ENCODE measurements at regions not wholly inside any gene's neighbourhood (a gene's known extent, or its start where the extent isn't known, plus 50 kb on each side); places are given as distances from the start of the nearest gene placed in this dataset.

GRCh38 chr13:79905018-79905417, 424.1 kb downstream of the NDFIP2 start:
- Histone ChIP-seq H3K23me2 (ENCODE audit: insufficient read length, low read depth, low read length, poor library complexity, severe bottlenecking) (no peaks in the 10 kb centered on the region), H3K4me2 (ENCODE audit: insufficient read depth, insufficient read length, low read length) (no peak overlapping the region), H4K5ac (ENCODE audit: insufficient read length, low read depth, low read length) (no peak overlapping the region), H3K79me1 (ENCODE audit: insufficient read depth, low read depth, low read length, poor library complexity, severe bottlenecking) (no peaks in the 10 kb centered on the region), H3K9me3 (ENCODE audit: control insufficient read depth, low read depth, low read length) (no peaks in the 10 kb centered on the region), H3K18ac (ENCODE audit: insufficient read length, low read depth, low read length) (no peak overlapping the region), H2BK12ac (ENCODE audit: insufficient read length, low read depth, low read length) (no peak overlapping the region), H4K20me1 (ENCODE audit: control insufficient read depth, insufficient read depth, insufficient read length) (no peaks in the 10 kb centered on the region), H3K27me3 (ENCODE audit: insufficient read depth, low read length) (no peaks in the 10 kb centered on the region), H2BK120ac (ENCODE audit: low read depth, low read length, poor library complexity, severe bottlenecking) (no peak overlapping the region), H3K4me1 (ENCODE audit: insufficient read depth, low read length) (no peaks in the 10 kb centered on the region), H3K14ac (ENCODE audit: insufficient read depth, low read length) (no peak overlapping the region), H3K9ac (ENCODE audit: extremely low read depth, insufficient read length, low read length) (no peak overlapping the region), H4K8ac (replicated peaks; ENCODE audit: insufficient read length, low read depth, low read length) (no peak overlapping the region), H3K27ac (ENCODE audit: insufficient read length, low read depth, low read length) (no peak overlapping the region), H4K91ac (ENCODE audit: insufficient read length, low read depth, low read length) (no peak overlapping the region), H3K56ac (ENCODE audit: insufficient read length, low read depth, low read length) (no peak overlapping the region), H2BK5ac (ENCODE audit: insufficient read length, low read length) (no peak overlapping the region), H2AK5ac (ENCODE audit: insufficient read length, low read length) (no peak overlapping the region), H2BK15ac (ENCODE audit: low read depth, low read length) (no peak overlapping the region), H2BK20ac (ENCODE audit: low read depth, low read length, poor library complexity, severe bottlenecking) (no peak overlapping the region), H3K79me2 (ENCODE audit: insufficient read depth, low read length) (no peaks in the 10 kb centered on the region), H3T11ph (ENCODE audit: low read length) (no peak overlapping the region), H3K4ac (ENCODE audit: low read depth, low read length) (no peak overlapping the region), H3K23ac (ENCODE audit: insufficient read length, low read depth, low read length) (no peak overlapping the region), H2AFZ (ENCODE audit: low read length) (no peak overlapping the region)
- Mint-ChIP-seq H3K4me3 (no peak overlapping the region), H3K27ac (no peak overlapping the region), H3K36me3 (ENCODE audit: insufficient read depth in 1 of 3, low read depth in 3 of 3) (no peaks in the 10 kb centered on the region; a peak in 1 of 7 replicates), H3K27me3 (ENCODE audit: low read depth) (no peaks in the 10 kb centered on the region), H3K9me3 (peaks cover 0 to 2% of the 10 kb centered on the region in 2 experiments; a peak in 1 of 5 replicates), H3K4me1 (peaks cover 2 to 5% of the 10 kb centered on the region in 2 experiments; a peak in 3 of 4 replicates)
- TF ChIP-seq, protein P1, sequence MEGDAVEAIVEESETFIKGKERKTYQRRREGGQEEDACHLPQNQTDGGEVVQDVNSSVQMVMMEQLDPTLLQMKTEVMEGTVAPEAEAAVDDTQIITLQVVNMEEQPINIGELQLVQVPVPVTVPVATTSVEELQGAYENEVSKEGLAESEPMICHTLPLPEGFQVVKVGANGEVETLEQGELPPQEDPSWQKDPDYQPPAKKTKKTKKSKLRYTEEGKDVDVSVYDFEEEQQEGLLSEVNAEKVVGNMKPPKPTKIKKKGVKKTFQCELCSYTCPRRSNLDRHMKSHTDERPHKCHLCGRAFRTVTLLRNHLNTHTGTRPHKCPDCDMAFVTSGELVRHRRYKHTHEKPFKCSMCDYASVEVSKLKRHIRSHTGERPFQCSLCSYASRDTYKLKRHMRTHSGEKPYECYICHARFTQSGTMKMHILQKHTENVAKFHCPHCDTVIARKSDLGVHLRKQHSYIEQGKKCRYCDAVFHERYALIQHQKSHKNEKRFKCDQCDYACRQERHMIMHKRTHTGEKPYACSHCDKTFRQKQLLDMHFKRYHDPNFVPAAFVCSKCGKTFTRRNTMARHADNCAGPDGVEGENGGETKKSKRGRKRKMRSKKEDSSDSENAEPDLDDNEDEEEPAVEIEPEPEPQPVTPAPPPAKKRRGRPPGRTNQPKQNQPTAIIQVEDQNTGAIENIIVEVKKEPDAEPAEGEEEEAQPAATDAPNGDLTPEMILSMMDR (conservative IDR thresholded peaks at IDR 0.05), result no peak
- no peak for DNase-seq
- WGBS (ENCODE audit: extremely low coverage, insufficient read length, low lambda C conversion rate), result no CpG with 5 or more reads among the region's 2 CpGs
